Activated naive CD4-positive, alpha-beta T cell (primary cell): ENCODE measurements at regions not wholly inside any gene's neighbourhood (a gene's known extent, or its start where the extent isn't known, plus 50 kb on each side); places are given as distances from the start of the nearest gene placed in this dataset.

Source experiments
- DNase-seq, 4 experiments: peaks; one replicate each; lab custom pipeline; 2025; lab: John Stamatoyannopoulos, UW

DNA sequence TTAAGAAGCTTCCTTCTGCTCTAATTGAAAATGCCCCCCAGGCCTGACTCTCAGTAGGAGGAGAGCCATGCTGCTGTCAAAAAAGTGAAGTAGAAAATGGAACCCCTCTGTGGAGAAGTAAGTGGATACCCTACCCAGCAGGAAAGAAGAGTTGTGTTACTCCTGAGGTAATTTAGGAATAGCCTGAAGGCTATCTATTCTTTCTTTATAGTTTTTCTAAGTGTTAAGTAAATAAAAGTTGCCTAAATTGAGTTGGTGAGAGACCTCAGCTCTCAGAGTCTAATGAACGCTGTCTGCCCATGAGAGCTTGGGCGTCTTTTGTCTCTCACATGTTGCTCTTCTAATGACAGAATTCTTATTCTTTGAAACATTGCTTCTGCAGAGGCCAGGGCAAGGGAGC, 116.2 kb downstream of the NSUN3 start:
- no peak for DNase-seq

DNA sequence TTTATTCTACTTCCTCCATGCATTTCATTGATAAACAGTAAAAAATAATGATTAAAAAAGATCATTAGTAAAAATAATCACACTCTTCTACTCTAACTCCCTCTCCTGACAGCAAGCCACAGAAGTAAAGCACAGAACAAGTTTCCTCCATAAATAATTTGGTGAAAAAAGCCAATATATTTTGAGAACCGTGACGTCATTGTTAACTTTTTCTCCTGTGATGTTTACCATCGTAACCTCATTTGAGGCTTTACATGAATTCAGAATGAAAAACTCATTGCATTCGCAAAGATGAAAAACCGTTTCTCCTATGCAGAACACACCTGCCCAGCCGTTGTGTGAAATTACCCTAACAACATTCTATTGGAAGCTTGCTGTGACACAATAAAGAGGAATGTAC, 120.7 kb downstream of the NSUN3 start:
- DNase-seq, result no peak

DNA sequence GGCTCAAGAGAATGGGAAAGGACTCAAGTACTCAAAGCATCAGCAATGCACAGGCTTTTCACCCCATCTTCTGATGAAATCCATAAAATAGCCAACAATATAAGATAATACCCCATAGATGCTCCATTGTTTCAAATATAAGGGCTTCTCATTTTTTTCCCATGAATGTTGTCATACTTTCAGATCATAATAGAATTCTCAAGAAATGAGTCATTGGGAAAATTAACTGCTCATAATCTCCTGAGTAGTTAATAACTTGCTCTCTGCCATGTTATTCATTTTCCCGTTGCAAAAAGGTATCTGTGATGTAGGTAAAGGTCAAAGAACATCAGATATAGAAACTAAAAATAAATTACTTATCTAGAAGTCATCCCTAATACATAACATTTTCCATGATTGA, 121.9 kb downstream of the NSUN3 start:
- DNase-seq, result no peak

DNA sequence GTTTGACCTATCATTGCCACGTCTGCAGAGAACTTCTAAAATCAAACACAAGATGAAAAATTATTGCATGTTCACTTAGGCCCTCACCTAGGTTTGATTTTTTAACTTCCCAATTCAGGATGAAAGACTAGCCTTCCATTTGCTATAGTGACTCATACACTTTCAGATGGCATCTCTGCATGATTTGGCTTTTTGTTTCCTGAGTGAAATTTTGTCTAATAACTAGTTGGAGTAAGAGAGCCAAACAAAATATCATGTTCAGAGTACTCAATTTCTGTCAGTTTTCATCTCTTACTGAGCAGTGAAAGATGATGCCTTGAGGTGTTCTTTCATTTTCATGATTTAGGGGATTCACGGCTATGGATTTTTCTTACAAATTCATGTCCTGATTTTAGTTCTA, 122.9 kb downstream of the NSUN3 start:
- no peak for DNase-seq

DNA sequence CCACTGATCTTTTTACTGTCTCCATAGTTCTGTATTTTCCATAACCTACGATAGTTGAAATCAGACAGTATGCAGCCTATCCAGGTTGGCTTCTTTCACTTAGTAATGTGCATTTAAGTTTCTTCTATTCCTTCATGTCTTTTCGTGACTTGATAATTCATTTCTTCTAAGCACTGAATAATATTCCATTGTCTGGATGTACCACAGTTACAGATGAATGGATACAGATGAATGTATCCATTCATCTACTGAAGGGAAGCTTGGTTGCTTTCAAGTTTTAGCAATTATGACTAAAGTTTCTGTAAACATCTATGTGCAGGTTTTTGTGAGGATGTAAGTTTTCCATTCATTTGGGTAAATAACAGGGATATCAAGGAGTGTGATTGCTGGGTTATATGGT, 124.8 kb downstream of the NSUN3 start:
- DNase-seq, result no peak

DNA sequence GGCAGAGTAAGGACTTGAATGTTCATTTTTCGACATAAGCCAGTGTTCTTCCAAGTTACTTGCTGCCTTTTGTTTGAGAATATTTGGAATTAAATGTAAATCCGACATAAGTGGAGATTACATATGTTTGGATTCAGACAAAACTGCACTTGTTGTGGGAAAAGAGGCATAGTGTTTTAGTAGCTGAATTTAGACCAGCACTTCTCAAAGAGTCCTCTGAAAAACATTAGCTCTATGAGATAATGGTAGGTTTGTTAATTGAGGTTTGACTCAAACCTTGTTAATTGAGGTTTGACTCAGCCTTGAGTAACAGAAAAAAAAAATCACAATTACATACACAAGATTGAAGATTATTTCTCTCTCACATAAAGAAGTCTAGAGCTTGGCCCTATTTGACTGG, 132.5 kb downstream of the NSUN3 start:
- DNase-seq, result no peak

DNA sequence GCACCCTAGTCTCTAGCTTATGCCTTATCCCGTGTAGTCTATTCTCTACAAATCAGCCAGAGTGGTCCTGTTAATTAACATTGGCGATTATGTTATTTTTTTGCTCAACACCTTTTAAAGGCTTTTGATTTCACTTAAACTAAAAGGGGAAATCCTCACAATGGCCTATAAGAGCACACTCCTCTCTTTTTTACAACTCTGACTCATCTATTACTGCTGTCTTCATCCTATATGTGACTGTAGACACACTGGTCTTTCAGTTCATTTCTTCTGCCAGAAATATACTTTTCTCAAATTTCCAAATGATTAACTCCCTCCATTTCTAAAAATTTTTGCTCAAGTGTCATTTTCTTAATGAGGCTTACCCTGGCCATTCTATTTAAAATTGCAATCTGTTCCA, 143.4 kb downstream of the NSUN3 start:
- DNase-seq, result no peak

DNA sequence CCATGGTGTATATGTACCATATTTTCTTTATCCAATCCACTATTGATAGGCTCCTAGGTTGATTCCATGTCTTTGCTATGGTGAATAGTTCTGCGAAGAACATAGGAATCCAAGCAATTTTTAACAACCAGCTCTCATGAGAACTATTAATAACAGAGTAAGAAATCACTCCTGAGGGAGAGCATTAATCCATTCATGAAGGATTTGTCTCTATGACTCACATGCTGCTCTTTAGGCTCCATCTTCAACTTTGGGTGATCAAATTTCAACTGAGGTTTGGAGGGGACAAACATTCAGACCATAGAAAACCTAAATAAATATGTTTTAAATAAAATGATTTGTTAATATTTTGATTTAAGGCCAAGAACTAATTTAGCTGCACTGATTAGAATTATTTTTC, 147.4 kb downstream of the NSUN3 start:
- DNase-seq, result no peak

DNA sequence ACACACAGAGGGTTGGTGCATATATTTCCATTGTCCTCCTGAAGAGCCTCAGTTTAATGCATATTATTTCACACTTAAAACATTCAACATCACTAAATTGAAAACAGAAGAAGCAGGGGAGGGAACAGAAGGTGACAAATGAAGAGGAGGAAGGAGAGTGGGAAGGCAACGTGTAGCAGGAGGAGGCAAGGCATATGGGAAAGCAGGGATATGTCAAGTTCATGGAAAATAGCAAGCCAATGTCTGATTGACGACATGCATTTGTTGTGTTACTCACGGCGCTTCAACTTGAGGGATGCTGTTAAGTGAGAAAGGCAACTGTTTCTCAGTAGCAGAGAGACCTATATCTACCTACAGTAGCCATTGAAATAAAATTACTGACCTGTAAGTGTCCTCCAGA, 154.5 kb downstream of the NSUN3 start:
- DNase-seq, result no peak

DNA sequence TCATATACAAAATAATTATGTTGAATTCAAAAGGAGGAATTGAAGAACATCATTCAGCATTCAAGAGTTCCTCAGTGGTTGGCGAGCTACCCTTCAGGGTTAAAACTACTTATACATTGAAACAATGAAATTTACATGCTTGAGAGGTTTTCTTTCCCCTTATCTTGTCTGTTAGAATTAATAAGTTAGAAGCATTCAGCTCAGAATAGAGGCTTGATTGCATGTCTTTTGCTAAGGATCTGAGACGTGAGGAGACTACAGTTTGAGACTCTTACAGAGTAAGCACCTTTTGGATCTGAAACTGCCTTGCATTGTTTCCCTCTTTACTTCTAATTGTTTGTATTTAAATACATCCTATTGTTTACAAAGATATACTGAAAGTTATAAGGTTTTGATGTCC, 157.6 kb downstream of the NSUN3 start:
- no peak for DNase-seq

DNA sequence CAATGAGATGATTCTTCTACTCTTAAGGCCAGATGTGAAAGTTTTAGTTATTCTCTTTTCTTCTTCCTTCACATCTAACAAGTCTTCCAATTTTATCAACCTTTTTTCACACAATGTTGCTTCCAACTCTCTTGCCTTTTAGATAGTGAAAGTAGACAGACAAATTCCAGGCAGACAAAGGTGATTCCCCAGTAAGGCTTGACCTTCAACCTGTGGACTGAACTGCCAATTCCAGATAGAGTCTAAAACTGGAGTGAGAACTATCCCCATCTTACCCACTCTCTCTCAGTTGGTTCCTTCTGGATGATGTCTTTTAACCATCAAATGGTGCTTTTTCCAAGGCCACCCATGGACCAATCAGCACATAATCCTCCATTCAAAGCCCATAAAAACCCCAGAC, 159.0 kb downstream of the NSUN3 start:
- DNase-seq, result no peak

DNA sequence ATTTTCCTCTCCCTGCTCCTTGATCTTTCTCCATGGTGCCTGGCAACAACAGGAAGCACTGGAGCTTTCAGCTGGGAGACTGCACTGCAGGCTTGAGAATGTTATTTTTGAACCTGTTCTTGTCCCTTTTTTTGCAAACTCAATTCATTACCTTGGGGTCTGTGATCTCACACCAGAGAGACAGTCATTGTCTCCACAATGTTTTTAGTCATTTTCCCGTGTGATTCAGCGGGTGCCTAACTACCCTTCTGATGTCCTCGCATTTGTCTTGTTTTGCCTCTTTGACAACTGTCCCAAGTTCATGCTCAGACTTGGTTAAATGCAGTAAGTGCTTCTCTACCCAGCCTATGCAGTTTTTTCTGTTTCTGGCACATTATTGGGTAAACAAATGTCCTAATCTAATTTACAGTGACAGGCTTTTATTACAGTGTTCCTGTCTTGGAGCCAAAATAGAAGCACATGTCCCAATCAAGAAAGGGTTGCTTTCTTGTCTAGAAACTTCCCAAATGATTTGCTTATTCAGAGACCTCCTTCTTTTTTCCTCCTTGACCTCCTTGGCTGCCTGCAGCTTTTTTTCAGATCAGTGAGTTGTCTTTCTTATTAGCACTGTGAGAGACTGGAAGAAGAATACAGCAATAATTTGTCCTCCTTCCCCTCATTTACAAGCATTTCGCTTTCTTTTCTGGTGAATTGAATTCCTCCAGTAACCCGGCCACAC, 162.4 kb downstream of the NSUN3 start:
- DNase-seq, result no peak

DNA sequence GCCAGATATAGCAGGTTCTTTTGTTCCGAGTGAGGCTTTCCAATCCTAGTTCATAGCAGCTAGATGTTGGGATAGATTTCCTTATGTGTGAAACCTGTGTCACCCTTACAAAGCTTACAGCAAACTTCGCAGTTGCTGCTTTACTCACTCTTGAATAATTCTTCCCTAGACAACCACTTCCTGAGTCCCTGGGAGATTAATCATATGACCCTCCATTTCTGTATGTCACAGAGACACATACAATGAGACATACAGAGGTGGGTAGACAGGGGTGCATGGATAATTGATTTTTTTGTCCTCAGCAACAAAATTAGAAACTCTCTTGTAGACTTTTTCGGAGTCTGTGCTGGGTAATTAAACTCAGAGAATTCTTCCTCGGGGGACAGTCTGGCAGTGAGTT, 163.2 kb downstream of the NSUN3 start:
- no peak for DNase-seq

DNA sequence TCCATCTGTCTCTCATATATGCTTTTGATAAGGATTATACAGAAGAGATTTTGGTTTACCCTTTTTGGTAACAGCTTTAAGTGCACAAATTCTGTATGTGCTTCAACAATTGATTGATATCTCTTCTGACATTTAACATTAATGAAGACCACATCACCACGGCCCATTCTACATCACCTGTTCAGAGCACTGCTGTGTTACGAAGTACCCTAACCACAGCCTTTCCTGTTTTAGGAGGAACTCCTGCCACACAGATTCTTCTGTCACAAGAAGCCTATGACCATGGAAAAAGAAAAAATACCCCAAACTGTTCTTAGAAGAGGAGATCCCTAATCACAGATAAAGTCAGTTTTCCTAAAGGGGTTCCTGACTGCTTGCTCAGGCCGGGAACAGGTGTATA, 170.1 kb downstream of the NSUN3 start:
- DNase-seq, result no peak

DNA sequence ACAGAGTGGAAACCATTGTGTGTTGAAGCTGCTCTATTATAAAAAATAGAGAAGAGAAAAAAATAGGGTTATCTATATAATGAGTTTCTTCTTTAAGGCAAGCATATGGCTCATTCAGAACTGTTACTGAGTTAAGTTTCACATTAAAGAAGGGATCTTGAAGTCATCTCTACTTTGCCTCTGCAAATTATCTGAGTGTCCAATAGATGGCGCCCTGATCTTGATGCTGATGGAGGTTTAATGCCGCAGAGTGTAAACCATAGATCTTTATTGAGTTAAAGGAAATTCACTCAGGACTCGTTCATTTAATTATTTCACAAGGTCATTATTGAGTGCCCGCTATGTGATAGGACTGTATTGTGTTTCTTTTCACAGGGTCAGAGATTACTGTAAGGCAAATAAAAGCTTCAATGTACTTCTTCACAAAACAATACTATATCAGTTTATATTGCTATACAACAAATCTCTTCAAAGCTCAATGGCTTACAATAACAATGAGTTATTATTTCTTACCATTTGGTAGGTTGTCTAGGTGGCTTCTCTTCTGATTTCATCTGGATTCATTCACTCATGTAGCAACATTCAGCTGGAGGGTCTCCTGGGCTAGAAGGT, 171.4 kb downstream of the NSUN3 start:
- no peak for DNase-seq

DNA sequence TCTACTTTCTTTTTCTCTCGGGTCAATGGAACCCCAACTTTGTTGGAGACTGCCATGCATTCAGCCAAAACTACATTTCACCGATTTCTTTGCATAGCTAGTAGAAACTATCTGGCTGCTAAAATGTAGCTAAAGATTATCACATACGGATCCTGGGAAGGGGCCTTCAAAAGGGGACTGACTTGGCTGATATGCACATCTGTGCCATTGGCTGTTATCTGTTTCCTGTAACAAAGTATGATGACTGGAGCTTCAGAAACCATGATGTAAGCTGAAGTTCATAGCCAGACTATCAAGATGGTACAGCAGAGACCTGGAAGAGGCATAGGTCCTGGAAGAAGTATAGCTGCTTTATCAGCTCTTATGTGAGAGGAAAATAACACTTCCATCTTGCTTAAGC, 179.1 kb downstream of the NSUN3 start:
- no peak for DNase-seq

DNA sequence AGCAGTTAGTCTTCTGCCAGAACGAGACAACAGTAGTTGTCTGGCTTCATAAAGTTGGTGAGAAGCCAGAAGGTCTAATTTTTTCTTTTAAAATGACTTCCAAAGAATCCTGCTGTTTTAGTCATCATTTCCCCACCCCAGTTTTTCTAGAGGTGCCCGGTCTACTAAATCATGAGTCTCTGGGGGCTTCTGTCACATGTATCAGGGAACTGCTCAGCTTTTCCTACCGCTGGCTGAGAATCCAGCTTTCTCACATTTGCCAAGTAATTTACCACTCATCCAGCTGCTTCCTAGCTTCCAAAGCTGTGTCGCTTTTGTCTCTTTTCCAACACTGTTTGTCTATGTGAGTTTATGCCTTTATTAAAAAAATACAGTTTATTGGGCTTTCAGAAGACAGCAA, 183.3 kb downstream of the NSUN3 start:
- no peak for DNase-seq

DNA sequence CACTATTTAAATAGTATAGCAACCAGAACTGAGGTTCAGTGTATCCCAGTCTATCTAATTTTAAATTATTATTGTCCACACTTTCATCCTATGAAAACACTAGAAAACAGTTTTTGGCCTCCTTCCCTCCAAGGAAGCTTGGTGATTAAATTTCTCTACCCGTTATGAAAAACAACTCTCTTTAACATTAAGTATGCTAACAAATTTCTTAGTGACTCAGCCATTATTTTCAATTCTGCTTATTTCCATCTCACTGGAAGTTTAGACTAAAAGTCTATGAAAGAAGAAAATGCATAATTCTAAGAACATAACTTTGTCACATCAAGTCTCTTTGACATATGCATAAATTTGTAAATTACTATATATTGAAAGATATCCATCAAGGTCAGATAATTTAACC, 185.2 kb downstream of the NSUN3 start:
- DNase-seq, result no peak

DNA sequence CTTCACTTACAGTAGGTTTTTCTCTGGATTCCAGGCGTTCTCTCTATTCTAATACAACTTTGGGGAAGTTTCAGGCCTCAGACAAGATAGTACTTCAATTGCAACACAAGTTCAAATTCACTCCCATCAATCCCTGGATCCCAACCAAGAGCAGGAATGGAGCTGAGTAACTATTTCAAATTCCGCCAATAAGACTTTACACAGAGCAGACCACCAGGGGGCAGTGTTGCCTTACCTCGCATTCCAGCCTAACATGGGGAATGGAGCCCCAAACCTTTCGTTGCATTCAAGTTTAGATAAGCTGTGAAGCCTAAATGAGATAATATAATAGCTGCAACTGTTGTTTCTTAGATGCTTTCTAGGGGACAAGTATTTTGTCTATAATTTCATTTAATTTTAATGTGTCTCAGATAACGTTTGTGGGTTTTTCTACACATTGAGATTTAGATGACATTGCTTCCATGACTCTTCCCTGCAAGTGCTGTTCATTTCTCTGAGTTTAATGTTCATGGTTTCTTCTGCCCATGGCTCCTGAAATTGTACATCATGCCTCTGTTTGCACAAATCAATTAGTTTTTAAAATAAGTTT, 186.7 kb downstream of the NSUN3 start:
- DNase-seq, result peak; percentile 5 to 34 (median 31)

DNA sequence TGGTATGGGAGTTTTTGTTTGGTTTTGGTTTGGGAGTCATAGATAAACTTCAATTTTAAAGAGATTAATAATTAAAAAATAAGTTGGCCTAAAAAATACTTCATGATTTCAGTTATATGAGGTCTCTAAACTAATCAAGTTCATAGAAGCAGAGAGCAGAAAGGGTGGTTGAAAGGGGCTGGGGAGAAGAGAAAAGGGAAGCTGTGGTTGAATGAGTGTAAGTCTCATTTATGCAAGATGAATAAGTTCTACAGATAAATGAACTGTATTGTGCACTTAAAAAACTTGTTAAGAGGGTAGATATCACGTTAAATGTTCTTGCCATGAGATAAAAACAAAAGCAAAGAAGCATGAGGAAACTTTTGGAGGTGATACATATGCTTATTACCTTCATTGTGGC, 188.7 kb downstream of the NSUN3 start:
- DNase-seq, result no peak

DNA sequence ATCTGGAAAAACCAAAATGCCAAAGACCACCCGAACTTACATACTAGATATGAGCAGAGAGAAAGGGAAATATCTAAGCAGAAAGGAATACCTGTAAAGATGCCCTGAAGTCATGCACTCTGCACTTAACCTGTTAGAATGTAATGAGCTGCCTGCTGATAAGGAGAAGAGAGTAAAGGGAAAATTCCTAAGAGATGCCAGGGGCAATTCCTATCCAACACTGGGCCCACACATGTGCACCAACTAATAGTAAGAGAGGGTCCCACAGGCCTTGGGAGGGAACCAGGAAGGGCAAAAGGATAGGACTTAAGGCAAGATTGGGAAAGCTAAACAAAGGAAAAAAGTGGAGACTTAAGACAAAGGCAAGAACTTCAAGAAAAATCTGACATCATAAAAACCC, 189.5 kb downstream of the NSUN3 start:
- no peak for DNase-seq

DNA sequence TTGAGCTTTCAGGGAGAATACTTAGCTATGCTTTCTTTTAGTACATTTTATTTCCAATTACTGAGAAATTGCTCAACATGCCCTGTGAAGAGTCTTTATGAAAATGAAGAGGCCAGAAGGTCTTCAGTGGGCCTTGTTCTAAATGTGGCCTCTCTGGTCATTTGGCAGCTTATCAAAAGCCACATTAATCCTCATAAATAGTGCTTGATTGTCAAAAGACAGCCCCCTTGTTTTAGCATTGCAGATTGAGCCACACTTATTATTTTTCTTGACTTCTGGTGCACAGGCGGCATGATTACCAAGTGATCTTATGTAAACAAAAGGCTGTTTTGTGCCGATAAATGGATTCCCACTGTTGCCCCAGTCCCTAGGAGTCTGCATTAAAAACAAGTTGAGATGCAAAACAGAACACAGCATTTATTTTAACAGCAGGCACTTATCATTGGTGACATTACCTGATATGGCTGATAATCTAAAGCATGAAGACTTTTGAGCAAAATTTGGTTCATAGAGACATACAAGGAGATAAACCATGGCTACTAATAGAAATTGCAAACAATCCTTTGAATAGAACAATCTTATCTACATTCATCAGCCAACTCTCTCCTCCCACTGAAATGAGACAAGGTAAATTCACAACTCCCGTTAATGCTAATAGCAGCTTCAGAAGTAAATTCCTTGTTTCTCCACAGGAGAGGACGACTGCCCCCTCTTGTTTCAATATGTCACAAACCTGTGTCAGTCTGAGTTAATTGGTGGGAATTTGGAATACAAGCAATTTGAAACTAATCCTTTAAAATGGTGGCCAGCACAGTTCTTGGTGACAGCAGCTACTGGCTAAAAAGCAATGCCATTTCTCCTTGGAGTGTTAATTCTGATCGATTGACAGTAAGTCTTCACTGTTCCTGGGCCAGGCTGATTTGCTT, 194.3 kb downstream of the NSUN3 start:
- DNase-seq, result no peak

DNA sequence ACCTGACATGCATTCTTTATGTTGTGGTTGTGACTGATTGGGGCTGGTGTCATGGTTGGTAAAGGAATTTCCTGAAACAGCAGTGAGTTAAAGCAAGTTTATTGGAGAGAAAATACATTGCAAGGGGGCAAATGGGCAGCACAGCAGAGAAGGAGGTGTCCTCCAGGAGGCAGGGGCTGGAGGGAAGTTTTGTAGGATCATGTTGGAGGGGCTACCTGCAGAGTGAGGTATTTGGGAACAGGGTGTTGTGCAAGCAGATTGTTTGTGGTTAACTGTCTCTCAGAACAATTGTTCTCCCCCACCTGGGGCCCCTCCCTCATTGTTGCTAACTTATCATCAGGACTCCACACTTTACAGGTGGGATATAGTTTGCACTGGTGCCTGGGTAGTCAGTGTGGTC, 196.0 kb downstream of the NSUN3 start:
- no peak for DNase-seq
